ENCODE measurements at regions not wholly inside any gene's neighbourhood (a gene's known extent, or its start where the extent isn't known, plus 50 kb on each side); places are given as distances from the start of the nearest gene placed in this dataset.

DNA sequence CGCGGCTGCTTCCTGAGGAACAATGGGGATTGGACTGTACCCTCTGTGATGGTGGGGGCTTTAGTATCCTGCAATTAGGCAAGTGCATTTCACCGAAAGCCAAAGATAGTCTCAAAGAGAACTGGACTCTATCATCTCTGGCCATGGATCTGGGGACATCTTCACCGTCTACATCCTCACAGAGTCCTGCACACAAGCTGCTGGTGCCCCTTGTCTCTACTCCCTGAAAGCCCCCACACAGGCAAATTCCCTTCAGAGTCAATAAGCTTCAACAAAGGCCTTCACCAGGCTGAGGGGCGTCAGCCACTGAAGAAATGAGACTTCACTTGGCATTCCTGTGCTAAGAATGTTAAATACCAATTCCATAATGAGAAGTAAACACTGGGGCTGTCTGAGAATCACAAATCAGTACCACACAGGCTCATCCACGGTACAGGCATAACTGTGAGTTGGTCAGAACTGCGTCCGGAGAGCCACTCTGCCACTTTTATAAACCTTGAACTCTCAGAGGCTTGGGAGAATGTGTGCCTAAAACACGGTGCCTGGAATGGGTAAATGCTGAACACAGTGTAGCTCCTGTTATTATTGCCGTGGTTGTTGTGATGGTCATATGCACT is 432.7 kb downstream of the ZNF521 start:
- TF ChIP-seq, protein P1, sequence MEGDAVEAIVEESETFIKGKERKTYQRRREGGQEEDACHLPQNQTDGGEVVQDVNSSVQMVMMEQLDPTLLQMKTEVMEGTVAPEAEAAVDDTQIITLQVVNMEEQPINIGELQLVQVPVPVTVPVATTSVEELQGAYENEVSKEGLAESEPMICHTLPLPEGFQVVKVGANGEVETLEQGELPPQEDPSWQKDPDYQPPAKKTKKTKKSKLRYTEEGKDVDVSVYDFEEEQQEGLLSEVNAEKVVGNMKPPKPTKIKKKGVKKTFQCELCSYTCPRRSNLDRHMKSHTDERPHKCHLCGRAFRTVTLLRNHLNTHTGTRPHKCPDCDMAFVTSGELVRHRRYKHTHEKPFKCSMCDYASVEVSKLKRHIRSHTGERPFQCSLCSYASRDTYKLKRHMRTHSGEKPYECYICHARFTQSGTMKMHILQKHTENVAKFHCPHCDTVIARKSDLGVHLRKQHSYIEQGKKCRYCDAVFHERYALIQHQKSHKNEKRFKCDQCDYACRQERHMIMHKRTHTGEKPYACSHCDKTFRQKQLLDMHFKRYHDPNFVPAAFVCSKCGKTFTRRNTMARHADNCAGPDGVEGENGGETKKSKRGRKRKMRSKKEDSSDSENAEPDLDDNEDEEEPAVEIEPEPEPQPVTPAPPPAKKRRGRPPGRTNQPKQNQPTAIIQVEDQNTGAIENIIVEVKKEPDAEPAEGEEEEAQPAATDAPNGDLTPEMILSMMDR (conservative IDR thresholded peaks at IDR 0.05; ENCODE audit: low read depth, low read length) = no peak

DNA sequence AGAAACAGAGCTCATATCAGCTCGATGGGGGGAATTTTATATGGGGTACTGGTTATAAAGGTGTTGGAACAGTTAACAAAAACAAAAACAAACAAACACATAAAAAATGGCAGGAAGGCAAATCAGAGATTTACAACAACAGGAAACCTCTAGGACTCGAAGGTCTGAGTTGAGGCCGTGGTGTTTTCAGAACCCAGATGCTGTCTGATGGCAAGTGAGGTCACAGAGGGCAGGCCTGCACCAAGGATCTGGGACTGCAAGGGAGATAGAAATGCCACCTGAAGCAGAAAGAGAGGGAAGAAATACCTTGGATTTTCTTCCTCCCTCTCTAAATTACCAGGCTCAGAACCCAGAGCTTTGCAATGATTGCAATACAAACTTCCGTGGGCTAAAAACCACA is 429.5 kb downstream of the ZNF521 start:
- H3K4me3 ChIP-seq (ENCODE audit: low read depth, low read length) = no peak overlapping the region
- TF ChIP-seq, protein P1 (conservative IDR thresholded peaks at IDR 0.05; ENCODE audit: low read depth, low read length) = no peak
- DNase-seq (ENCODE audit: low read depth) = no peak

More for the DNA sequence above, 432.7 kb downstream of the ZNF521 start:
- no peak for DNase-seq (ENCODE audit: low read depth)
- no peak overlapping the region for H3K4me3 ChIP-seq (ENCODE audit: low read depth, low read length)

DNA sequence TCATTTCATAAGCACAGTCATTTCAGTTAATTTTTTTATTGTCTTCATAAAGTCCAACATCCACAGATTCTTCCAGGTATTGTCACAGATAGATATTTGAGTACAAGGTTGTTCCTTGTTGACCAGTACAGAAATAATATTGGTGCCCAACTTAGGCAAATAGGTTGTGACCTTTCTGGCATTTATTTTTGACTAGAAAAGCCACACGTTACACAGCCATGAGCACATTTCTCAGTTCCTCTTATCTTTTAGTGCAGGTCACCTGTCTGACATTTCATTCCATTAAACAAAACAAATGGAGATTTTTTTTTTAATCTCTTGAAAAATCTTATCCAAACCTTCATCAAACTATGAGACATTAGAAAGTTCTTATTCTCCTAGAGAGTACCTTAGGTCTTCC is 428.8 kb downstream of the ZNF521 start:
- no peak for DNase-seq (ENCODE audit: low read depth)
- H3K4me3 ChIP-seq (ENCODE audit: low read depth, low read length) = no peak overlapping the region
- TF ChIP-seq, protein P1 (conservative IDR thresholded peaks at IDR 0.05; ENCODE audit: low read depth, low read length) = no peak

DNA sequence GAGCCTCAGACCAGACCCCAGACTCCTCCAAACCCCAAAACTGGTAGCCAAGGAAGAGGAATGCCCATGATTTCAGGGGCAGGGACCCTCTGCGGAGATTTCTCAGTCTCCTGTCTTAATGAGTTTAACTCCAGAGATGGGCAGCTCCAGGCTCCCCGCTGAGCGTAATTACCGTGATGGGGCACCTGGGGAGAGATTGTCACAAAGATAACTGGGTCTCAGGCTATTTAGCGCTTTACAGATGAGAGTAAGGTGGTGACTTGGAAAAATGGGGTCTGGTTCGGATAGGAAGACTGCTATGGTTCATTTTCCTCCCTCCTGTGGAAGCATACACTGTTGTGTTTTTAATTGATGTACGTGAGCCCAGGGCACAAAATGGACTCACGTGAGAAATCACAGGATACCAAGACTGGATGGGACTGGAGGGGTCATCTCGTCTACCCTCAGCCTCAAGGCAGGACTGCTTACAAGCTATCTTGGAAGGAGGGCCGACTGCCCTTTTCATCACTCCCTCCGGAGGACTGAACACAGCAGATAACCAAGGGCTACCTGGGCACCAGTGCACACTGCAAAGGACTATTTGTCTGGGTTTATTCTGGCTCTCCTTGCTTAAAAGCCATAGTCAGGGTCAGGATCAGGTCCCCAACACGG is 427.8 kb downstream of the ZNF521 start:
- H3K4me3 ChIP-seq (ENCODE audit: low read depth, low read length) = no peak overlapping the region
- DNase-seq (ENCODE audit: low read depth) = no peak
- TF ChIP-seq, protein P1 (conservative IDR thresholded peaks at IDR 0.05; ENCODE audit: low read depth, low read length) = no peak

DNA sequence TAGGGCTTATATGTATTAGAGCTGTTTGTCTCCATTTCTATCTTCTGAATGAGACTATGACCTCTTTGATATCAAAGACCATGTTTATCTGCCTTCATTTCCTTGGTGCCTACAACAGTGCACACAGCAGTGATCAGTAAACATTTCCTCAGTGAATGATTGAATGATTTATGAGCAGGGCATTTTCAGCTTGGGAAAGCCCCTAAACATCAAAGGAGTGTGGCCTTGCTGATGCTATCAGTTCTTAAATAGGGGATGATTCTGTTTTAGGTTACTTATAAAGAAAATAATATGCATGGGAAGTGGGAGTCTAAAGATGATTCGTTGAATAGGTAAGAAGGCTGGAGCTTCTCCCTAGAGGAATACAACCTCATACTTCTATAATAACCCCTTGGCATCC is 425.3 kb downstream of the ZNF521 start:
- TF ChIP-seq, protein P1 (conservative IDR thresholded peaks at IDR 0.05; ENCODE audit: low read depth, low read length) = no peak
- no peak for DNase-seq (ENCODE audit: low read depth)
- no peak overlapping the region for H3K4me3 ChIP-seq (ENCODE audit: low read depth, low read length)

DNA sequence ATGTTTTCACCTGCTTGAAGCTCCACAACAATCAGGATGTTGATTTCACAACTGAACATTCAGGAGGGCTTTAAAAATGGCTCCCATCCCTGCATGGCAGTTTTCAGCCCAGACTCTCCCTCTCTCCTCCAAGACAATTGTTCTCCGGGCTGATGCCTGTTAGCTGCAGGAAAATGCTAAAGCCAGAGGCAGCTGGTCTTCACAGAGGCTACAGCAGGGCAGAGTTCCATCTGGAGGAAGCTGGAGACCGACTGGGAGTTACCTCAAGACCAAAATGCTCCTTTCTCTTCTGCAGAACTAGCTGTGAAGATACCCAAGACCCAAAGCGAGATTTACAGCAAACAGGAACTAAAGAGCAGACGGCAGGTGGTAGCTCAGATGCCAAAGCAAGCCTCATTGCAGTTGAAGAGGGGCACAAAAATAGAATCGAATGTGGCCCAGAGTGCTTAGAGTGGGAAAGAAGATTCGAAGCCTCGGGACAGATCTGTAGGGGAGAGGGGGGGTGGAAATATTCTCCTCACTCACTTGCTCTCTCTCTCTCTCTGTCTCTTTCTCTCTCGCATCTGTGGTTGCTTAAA is 423.6 kb downstream of the ZNF521 start:
- H3K4me3 ChIP-seq (ENCODE audit: low read depth, low read length) = no peak overlapping the region
- TF ChIP-seq, protein P1 (conservative IDR thresholded peaks at IDR 0.05; ENCODE audit: low read depth, low read length) = no peak
- DNase-seq (ENCODE audit: low read depth) = no peak
